GM12878 (cell line): ENCODE measurements at regions not wholly inside any gene's neighbourhood (a gene's known extent, or its start where the extent isn't known, plus 50 kb on each side); places are given as distances from the start of the nearest gene placed in this dataset.

Experiments used
- HCFC1 ChIP-seq: fragments of 150-350 bp; IDR thresholded peaks from 2 replicates; pipeline ENCODE4 v1.6.1; 2014; ENCODE audit warnings: low read length
- POLR2A ChIP-seq: IDR thresholded peaks from 2 replicates; pipeline ENCODE4 v1.6.1; 2011; ENCODE audit warnings: low read depth, mild to moderate bottlenecking, low read length
- RAD21 ChIP-seq: IDR thresholded peaks from 2 replicates; pipeline ENCODE4 v1.6.1; 2011; ENCODE audit warnings: mild to moderate bottlenecking, low read depth, low read length, moderate library complexity; ENCODE audit not compliant: insufficient read depth
- RFX5 ChIP-seq: IDR thresholded peaks from 2 replicates; pipeline ENCODE4 v1.6.1; 2011; ENCODE audit warnings: low read depth, low read length, improper control_type of control experiment
- TF ChIP-seq, protein P1 (sequence below): IDR thresholded peaks from 2 replicates; pipeline ENCODE4 v1.6.1; 2012; ENCODE audit warnings: low read depth, low read length, improper control_type of control experiment

DNA sequence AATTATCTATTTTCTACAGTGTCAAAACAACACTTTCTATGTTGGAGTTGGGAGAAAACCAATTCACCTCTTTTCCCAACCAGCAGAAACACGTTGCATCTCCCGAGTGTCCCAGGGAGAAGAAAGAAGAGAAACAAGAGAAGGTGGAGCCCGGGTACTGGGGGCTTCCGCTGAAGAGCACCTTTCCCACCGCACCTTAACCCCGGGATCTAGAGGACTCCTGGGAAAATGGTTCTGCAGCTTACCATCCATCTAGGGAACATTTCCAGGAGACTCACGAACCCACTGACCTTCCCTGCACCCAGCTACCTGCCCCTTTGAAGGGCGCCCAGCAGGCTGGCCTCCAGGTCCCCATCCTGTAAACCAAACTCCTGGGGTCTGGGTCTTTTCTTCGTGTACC lies 346.8 kb downstream of the TCERG1L start:
- TF ChIP-seq, protein P1, sequence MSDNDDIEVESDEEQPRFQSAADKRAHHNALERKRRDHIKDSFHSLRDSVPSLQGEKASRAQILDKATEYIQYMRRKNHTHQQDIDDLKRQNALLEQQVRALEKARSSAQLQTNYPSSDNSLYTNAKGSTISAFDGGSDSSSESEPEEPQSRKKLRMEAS = no peak
- TF ChIP-seq POLR2A (no peak), HCFC1 (no peak), RFX5 (no peak), RAD21 (no peak)
